H9 (cell line): ENCODE measurements at regions not wholly inside any gene's neighbourhood (a gene's known extent, or its start where the extent isn't known, plus 50 kb on each side); places are given as distances from the start of the nearest gene placed in this dataset.

Experiments used
- DNase-seq: peaks from one replicate; pipeline ENCODE4 v3.0.0-alpha.2; 2017
- H2AFZ ChIP-seq: one replicate; pipeline ENCODE4 v1.6.1; 2013; ENCODE audit warnings: mild to moderate bottlenecking, low read length, control low read depth, moderate library complexity
- H2AK5ac ChIP-seq: 2 replicates; pipeline ENCODE4 v1.6.1; 2013; ENCODE audit warnings: low read length, control low read depth, mixed read lengths; ENCODE audit not compliant: insufficient read length
- H2BK120ac ChIP-seq: one replicate; pipeline ENCODE4 v1.6.1; 2013; ENCODE audit warnings: low read depth, mild to moderate bottlenecking, low read length, control low read depth, inconsistent platforms; ENCODE audit not compliant: poor library complexity, severe bottlenecking
- H2BK12ac ChIP-seq: 2 replicates; pipeline ENCODE4 v1.6.1; 2013; ENCODE audit warnings: low read length, control low read depth, mixed read lengths, low read depth; ENCODE audit not compliant: insufficient read length
- H2BK15ac ChIP-seq: 2 replicates; pipeline ENCODE4 v1.6.1; 2013; ENCODE audit warnings: low read depth, low read length, control low read depth
- H2BK20ac ChIP-seq: one replicate; pipeline ENCODE4 v1.6.1; 2013; ENCODE audit warnings: low read depth, mild to moderate bottlenecking, low read length, control low read depth, inconsistent platforms; ENCODE audit not compliant: poor library complexity, severe bottlenecking
- H2BK5ac ChIP-seq: 2 replicates; pipeline ENCODE4 v1.6.1; 2013; ENCODE audit warnings: low read length, control low read depth, mixed read lengths; ENCODE audit not compliant: insufficient read length
- H3K14ac ChIP-seq: 2 replicates; pipeline ENCODE4 v1.6.1; 2013; ENCODE audit warnings: low read length, control low read depth; ENCODE audit not compliant: insufficient read depth
- H3K18ac ChIP-seq: 2 replicates; pipeline ENCODE4 v1.6.1; 2013; ENCODE audit warnings: low read depth, mild to moderate bottlenecking, mixed read lengths, low read length, control low read depth; ENCODE audit not compliant: insufficient read length
- H3K23ac ChIP-seq: 2 replicates; pipeline ENCODE4 v1.6.1; 2013; ENCODE audit warnings: low read length, control low read depth, mixed read lengths, low read depth; ENCODE audit not compliant: insufficient read length
- H3K23me2 ChIP-seq: 2 replicates; pipeline ENCODE4 v1.6.1; 2013; ENCODE audit warnings: low read depth, mild to moderate bottlenecking, mixed read lengths, low read length, control low read depth; ENCODE audit not compliant: insufficient read length, poor library complexity, severe bottlenecking
- H3K27ac ChIP-seq: 2 replicates; pipeline ENCODE4 v1.5.1; 2013; ENCODE audit warnings: low read length, control low read depth, mixed read lengths, low read depth; ENCODE audit not compliant: insufficient read length
- H3K27me3 ChIP-seq: 2 replicates; pipeline ENCODE4 v1.6.1; 2013; ENCODE audit warnings: low read length, control low read depth, inconsistent platforms; ENCODE audit not compliant: insufficient read depth
- H3K4ac ChIP-seq: 2 replicates; pipeline ENCODE4 v1.6.1; 2013; ENCODE audit warnings: low read depth, mild to moderate bottlenecking, control low read depth, inconsistent platforms, low read length, moderate library complexity
- H3K4me1 ChIP-seq: 2 replicates; pipeline ENCODE4 v1.6.1; 2013; ENCODE audit warnings: low read length, control low read depth, inconsistent platforms; ENCODE audit not compliant: insufficient read depth
- H3K4me2 ChIP-seq: 2 replicates; pipeline ENCODE4 v1.6.1; 2013; ENCODE audit warnings: low read length, control low read depth, mixed read lengths; ENCODE audit not compliant: insufficient read length, insufficient read depth
- H3K56ac ChIP-seq: 2 replicates; pipeline ENCODE4 v1.6.1; 2013; ENCODE audit warnings: low read depth, mild to moderate bottlenecking, mixed read lengths, low read length, control low read depth; ENCODE audit not compliant: insufficient read length
- H3K79me1 ChIP-seq: 2 replicates; pipeline ENCODE4 v1.6.1; 2013; ENCODE audit warnings: low read depth, mild to moderate bottlenecking, moderate library complexity, low read length, control low read depth, inconsistent platforms; ENCODE audit not compliant: insufficient read depth, poor library complexity, severe bottlenecking
- H3K79me2 ChIP-seq: 2 replicates; pipeline ENCODE4 v1.6.1; 2013; ENCODE audit warnings: low read length, control low read depth, inconsistent platforms; ENCODE audit not compliant: insufficient read depth
- H3K9ac ChIP-seq: 2 replicates; pipeline ENCODE4 v1.6.1; 2013; ENCODE audit warnings: low read length, control low read depth, mixed read lengths; ENCODE audit not compliant: insufficient read length; ENCODE audit errors: extremely low read depth
- H3K9me3 ChIP-seq: one replicate; pipeline ENCODE4 v1.6.1; 2013; ENCODE audit warnings: low read depth, low read length, inconsistent platforms; ENCODE audit not compliant: control insufficient read depth
- H3T11ph ChIP-seq: one replicate; pipeline ENCODE4 v1.6.1; 2013; ENCODE audit warnings: mild to moderate bottlenecking, low read length, control low read depth, inconsistent platforms
- H4K20me1 ChIP-seq: one replicate; pipeline ENCODE4 v1.6.1; 2013; ENCODE audit not compliant: control insufficient read depth, insufficient read length, insufficient read depth
- H4K5ac ChIP-seq: 2 replicates; pipeline ENCODE4 v1.6.1; 2013; ENCODE audit warnings: low read depth, mild to moderate bottlenecking, mixed read lengths, low read length, control low read depth; ENCODE audit not compliant: insufficient read length
- H4K8ac ChIP-seq: replicated peaks from 2 replicates; pipeline ENCODE4 v1.6.1; 2013; ENCODE audit warnings: low read length, control low read depth, mixed read lengths, low read depth; ENCODE audit not compliant: insufficient read length
- H4K91ac ChIP-seq: 2 replicates; pipeline ENCODE4 v1.6.1; 2013; ENCODE audit warnings: low read depth, mild to moderate bottlenecking, moderate library complexity, mixed read lengths, low read length, control low read depth; ENCODE audit not compliant: insufficient read length
- H3K27ac Mint-ChIP-seq, 3 experiments: 2 replicates in 2 of 3; 3 replicates in 1 of 3; pipeline ENCODE4 v1.8.0; 2020 to 2021; ENCODE audit warnings: mixed read lengths in 3 of 3, mild to moderate bottlenecking in 1 of 3, moderate library complexity in 1 of 3
- H3K27me3 Mint-ChIP-seq: 2 replicates; pipeline ENCODE4 v1.8.0; 2021; ENCODE audit warnings: low read depth, mild to moderate bottlenecking, moderate library complexity, mixed read lengths
- H3K36me3 Mint-ChIP-seq, 3 experiments: 2 replicates in 2 of 3; 3 replicates in 1 of 3; pipeline ENCODE4 v1.8.0; 2020 to 2021; ENCODE audit warnings: low read depth in 3 of 3, mixed read lengths in 3 of 3; ENCODE audit not compliant: insufficient read depth in 1 of 3
- H3K4me1 Mint-ChIP-seq, 2 experiments: 2 replicates each; pipeline ENCODE4 v1.8.0; 2020; ENCODE audit warnings: mixed read lengths in 2 of 2
- H3K4me3 Mint-ChIP-seq, 2 experiments: 2 replicates in 1 of 2; 3 replicates in 1 of 2; pipeline ENCODE4 v1.8.0; 2020 to 2021; ENCODE audit warnings: mild to moderate bottlenecking in 2 of 2, mixed read lengths in 2 of 2, moderate library complexity in 1 of 2
- H3K9me3 Mint-ChIP-seq, 2 experiments: 2 replicates in 1 of 2; 3 replicates in 1 of 2; pipeline ENCODE4 v1.8.0; 2020; ENCODE audit warnings: mild to moderate bottlenecking in 2 of 2, mixed read lengths in 2 of 2, moderate library complexity in 1 of 2
- WGBS: extraction: QIAGEN DNeasy Blood & Tissue Kit; methylation state at CpG from one replicate; pipeline ENCODE4 v1.1.7; 2013; ENCODE audit warnings: missing lambda C conversion rate, low lambda C conversion rate, mixed read lengths; ENCODE audit not compliant: insufficient read length; ENCODE audit errors: extremely low coverage; 5-methylcytosine and 5-hydroxymethylcytosine counted together
- TF ChIP-seq, protein P1 (sequence below): fragments of 200-600 bp; sonication (generic); conservative IDR thresholded peaks from 3 replicates; pipeline ENCODE4 v1.8.0; 2021; ENCODE audit warnings: antibody characterized with exemption, mild to moderate bottlenecking

DNA sequence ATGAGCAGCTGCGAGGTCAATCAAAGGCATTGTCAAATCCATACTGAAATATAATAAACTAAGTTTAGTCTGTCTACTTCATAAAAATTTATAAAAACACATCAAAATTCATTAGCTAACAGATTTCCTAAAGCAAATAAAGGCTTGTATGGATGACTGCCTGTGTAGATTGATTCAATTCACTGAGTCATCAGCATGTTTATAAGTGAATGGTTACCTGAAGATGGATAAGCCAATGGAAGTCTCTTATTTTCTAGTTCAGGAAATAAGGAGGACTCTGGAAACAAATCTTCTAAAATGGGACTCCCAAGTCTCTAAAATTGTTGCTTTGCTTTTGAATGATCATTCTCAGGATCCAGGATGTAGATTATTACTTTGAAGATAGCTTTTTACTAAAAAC, 57.0 kb upstream of the HNRNPA3 start:
- Histone ChIP-seq H3K56ac (no peak overlapping the region), H2BK15ac (no peak overlapping the region), H3K23ac (no peak overlapping the region), H2BK120ac (no peak overlapping the region), H3K14ac (no peak overlapping the region), H3K79me2 (no peaks in the 10 kb centered on the region), H3K9ac (no peak overlapping the region), H3K27ac (no peak overlapping the region), H3K4me2 (no peak overlapping the region), H3K4me1 (no peaks in the 10 kb centered on the region), H3K4ac (no peak overlapping the region), H2AK5ac (no peak overlapping the region), H2BK20ac (no peak overlapping the region), H4K5ac (no peak overlapping the region), H3K23me2 (no peaks in the 10 kb centered on the region), H2BK5ac (no peak overlapping the region), H4K91ac (no peak overlapping the region), H4K8ac (no peak overlapping the region), H3K9me3 (no peaks in the 10 kb centered on the region), H4K20me1 (no peaks in the 10 kb centered on the region), H2AFZ (no peak overlapping the region), H2BK12ac (no peak overlapping the region), H3K18ac (no peak overlapping the region), H3T11ph (no peak overlapping the region), H3K27me3 (no peaks in the 10 kb centered on the region), H3K79me1 (no peaks in the 10 kb centered on the region)
- no peaks in the 10 kb centered on the region for H3K9me3 Mint-ChIP-seq
- no peaks in the 10 kb centered on the region for H3K36me3 Mint-ChIP-seq
- TF ChIP-seq, protein P1, sequence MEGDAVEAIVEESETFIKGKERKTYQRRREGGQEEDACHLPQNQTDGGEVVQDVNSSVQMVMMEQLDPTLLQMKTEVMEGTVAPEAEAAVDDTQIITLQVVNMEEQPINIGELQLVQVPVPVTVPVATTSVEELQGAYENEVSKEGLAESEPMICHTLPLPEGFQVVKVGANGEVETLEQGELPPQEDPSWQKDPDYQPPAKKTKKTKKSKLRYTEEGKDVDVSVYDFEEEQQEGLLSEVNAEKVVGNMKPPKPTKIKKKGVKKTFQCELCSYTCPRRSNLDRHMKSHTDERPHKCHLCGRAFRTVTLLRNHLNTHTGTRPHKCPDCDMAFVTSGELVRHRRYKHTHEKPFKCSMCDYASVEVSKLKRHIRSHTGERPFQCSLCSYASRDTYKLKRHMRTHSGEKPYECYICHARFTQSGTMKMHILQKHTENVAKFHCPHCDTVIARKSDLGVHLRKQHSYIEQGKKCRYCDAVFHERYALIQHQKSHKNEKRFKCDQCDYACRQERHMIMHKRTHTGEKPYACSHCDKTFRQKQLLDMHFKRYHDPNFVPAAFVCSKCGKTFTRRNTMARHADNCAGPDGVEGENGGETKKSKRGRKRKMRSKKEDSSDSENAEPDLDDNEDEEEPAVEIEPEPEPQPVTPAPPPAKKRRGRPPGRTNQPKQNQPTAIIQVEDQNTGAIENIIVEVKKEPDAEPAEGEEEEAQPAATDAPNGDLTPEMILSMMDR = no peak
- DNase-seq = no peak
- WGBS = no CpG with 5 or more reads among the region's 1 CpG
- no peak overlapping the region for H3K4me3 Mint-ChIP-seq
- H3K4me1 Mint-ChIP-seq = no peaks in the 10 kb centered on the region
- H3K27me3 Mint-ChIP-seq = peaks cover 6% of the 10 kb centered on the region
- no peak overlapping the region for H3K27ac Mint-ChIP-seq
